MV-4-11 (cell line): ENCODE measurements at regions not wholly inside any gene's neighbourhood (a gene's known extent, or its start where the extent isn't known, plus 50 kb on each side); places are given as distances from the start of the nearest gene placed in this dataset.

Source experiments
- DNase-seq: peaks from one replicate; lab custom pipeline; 2025; lab: John Stamatoyannopoulos, UW

DNA sequence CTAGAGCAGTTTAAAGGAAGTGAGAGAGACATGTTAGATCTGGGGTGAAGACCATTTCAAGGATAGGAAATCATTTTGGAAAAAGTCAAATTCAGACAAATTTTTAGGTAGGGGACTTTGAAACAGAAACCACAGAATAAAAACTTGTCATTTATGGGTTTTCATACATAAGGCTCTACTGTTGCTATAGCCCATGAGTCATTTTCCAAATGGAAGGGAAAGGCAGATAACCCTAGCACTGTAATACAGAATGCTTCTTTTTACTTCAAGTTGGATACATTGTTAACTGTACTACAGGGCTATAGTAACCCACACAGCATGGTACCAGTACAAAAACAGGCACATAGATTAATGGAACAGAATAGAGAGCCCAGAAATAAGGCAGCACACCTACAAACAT, 455.4 kb downstream of the EBF1 start:
- DNase-seq, result no peak

DNA sequence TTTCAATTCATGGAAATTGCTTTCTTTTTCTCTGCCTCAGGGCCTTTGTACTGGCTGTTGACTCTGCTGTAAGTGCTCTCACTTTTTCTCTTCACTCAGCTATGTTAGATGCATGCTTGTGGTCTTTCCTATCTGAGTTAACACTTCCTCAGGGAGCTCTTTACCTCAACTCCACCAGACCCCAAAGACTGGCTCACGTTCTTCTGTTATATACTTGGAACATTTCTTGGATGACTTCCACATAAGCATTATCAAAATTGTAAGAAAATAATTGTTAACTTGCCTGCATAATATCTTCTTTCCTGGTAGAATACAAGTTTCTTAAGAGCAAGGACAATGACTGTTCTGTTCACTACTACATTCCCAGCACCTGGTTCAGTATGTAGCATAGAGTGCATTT, 455.9 kb downstream of the EBF1 start:
- no peak for DNase-seq

DNA sequence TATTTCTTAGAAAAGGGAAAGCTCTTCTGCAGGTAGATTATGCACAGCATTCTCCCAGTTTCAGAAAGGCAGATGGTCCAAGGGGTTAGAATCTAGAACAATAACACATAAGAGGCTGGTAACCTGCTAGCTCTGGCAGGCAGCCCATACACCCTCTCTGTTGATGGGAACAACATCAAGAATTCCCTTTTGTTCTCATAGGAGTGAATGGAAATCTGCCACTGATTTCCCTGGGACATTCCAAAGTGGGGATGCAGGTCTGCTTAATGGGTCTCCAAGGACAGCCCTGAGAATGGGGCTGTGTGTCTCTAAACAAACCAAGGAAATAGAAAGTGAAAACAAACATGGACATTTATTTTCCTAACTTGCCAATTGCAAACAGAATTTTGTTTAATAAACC, 456.8 kb downstream of the EBF1 start:
- no peak for DNase-seq

DNA sequence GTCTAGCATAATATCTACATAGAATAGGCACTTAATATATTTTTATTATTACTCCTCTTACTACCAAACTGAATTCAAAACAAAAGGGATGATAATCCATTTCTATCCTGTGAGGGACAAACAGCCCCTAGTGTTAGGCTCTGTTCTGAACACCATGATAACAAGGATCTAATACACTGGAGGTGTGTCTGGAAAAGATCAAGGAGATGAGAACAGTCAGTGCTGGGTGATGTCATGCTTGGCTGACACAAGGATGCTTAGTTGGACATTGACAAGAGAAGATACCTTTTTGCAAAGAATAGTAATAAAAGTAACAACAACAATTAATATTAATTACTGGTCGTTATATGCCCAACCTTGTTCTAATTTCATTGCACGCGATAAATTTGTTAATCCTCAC, 458.7 kb downstream of the EBF1 start:
- DNase-seq, result no peak

DNA sequence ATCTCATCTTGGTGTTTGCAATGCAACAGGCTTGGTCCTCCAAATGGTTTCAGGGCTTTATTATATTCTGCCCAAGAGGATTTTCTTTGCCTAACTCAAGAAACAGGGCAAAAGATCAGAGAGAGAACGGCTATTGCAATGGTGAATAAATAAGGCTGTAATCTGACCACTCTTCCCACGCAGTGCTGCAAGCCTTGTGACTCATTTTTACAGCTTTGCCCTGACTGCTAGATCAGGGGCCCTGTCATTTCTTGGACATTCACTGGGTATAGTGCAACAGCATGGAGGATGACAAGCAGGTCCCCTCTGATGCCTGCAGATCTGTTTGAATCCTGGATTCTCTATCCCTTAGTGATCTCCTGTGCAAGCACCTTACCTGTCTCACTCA, 459.1 kb downstream of the EBF1 start:
- peak; percentile 28 for DNase-seq

DNA sequence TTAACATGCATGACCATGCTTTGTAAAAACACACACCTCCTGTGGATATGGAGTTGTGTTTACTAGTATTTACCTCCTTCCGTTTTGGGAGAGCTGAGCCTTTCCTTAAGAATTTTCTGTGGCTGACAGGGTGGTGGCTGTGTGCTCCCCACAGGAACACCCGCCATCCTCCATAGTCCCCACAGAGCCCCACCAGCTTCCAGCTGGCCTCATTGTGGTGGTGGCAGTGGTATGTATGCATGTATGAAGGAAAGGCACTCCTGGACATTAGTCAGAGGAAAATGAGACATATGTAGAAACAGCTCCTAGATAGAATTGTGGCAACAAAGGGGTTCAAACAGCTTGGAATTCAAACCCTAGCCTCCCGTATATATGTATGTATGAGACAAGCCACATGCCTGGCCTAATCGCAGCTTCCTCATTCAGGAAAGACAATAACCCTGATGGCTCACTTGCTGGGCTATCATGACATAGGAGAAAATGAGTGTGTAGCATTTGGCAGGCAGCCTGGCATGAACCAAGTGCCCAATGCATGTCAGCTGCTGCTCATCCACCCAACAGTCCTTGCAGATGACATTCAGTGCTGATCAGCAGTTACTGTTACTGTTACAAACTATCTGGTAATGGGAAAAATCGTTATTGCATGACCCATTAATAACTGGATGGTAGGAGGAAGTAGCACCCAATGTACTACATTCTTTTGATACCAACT, 459.7 kb downstream of the EBF1 start:
- peak; percentile 18 for DNase-seq

DNA sequence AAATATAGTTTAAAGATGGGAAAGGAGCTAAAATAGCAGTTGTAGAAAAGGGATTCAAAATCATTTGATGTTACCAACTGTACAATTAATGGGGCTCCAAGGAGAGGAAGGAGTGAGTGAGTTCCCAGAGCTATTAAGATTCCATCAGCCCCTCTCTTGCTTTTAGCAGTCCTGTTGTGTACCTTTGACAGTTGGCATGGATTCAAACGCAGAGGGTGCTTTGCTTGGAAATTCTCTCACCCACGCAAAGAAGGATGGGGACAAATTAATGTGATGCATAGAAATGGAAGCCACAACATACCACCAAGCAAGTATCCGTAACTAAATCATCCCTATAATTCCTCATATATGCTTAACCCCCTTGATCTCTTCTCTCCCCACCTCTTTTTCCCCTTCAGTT, 461.3 kb downstream of the EBF1 start:
- no peak for DNase-seq

DNA sequence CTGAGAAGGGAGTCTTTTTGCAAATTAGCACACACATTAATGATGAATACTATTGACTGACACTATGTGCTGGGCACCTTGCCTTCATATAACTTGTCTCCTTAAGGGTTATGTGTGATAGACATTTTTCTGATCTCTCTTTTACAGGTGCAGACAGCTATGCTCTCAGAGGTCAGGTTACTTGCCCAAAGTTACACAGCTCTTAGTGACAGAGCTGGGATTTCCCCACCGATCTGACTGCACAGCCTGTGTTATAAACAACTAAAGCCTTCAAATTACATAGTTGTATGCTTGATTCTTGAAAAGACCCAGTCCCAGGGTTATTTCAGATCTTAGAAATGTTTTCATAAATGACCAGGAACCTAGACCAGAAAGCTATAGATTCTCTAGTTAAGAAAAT, 462.7 kb downstream of the EBF1 start:
- DNase-seq, result no peak

DNA sequence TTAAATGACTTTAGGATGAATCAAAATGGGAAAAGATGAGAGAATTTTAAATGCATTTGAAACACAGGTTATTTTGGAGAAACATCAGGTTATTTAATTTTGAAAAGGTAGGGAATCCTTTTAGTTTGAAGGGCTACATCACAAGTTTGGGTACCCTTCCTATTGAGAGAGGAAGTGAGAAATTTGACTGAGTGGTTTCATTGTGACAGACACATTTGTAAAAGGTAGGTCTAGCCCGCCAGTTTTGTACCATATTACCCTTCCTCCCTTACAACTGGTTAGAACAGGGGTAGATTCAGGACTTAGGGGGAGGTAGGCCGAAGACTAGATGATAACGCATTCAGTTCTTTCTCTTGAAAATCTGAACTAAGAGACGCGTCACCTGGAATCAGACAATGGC, 464.2 kb downstream of the EBF1 start:
- DNase-seq, result no peak

DNA sequence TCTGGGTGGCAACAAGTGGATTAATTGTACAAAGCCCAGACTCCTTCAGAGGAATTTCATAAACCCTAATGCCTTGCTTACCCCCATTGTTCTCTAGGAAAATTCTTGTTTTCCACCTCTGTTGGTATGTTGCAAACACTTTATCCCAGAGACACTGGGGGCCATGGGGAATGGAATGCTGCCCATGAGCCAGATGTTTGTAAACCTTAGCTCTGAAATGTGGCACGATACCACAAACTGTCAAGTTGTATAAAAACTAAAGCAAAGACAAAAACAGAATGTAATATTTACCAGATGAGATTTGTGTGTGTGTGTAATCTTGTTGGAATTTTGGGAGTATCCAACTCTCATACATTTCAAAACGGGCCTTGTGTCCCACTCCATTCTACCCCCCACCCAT, 465.0 kb downstream of the EBF1 start:
- no peak for DNase-seq

DNA sequence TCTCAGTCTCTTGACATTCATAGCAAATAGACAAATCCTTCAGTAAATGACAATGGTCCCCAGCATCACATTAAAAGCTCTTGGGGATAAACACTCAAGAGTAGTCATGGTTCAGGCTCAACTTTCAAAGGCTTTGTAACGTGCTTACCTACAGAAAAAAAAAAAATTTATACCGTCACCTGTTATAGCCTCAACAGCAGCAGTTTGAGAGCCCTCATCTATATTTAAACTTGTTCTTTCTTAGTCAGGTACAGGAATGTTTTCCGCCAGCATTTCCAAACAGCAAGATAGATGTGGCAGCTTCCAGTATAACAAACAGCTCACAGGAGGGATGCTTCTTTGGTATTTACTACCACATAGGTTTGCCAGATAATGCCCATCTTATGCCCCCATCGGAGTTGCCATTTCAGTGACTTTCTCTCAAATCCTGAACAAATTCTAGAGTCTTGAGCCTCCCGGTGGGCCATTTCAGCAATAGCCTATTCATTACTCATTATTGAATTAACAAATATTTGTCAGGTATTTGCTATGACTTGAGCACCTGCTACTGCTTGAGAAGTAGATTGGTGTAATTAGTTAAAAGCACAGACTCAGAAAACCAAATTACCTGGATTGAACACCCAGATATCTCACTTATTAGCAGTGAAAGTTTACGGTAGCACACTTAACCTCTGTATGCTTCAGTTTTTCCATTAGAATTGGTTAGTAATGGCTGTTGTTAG, 470.0 kb downstream of the EBF1 start:
- no peak for DNase-seq

DNA sequence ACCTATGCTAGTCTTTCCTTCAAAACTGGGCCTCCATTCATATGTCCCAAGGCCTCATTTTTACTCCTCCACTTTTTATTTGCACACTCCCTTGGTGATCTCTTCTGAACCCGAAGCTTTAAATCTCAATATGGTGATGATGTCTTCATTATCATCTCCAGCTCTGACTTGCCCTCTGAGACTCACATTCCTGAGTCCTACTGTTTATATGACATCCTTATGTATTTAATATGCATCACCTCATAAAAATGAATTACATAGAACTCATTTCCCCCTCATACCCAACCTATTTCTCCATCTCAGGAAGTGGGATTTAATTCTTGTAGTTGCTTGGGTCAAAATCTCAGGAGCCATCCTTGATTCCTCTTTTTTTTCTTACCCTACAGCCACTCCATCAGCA, 473.0 kb downstream of the EBF1 start:
- DNase-seq, result no peak

DNA sequence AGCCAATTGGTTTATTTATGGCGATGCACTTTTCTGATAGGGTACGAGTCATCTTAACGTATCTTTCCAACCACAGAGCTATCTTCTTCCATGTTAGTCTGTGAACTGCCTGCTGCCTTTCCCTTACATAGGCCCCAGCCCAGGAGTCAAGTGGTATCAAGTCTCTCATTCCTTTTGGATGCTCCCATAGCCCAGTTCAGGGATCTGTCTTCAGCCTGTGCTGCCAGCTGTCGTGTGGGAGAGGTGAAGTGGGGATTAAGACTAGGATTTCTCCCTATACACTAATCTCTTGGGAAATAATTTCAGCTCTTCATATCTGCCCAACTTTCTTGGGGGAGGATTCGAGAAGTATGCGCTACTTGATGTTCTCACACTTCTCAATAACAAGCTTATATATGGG, 475.7 kb downstream of the EBF1 start:
- DNase-seq, result no peak

DNA sequence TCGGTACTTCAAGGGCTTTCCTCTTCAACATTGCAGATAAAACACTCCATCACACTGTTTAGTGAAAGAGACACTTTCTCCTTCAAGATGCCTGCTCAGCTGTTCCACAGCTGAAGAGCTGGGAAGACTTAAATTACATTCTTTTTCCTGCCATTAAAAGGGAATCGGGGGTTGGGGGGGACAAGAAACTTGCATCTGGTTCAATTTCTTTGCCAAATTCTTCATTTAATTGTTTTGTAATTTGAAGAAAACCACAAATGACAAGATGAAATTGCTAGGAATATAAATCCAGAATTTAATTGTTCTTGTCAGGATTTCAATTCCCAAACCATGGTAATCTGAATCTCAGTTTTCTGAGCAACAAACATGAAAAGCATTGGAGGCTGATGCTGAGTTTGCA, 478.3 kb downstream of the EBF1 start:
- no peak for DNase-seq

DNA sequence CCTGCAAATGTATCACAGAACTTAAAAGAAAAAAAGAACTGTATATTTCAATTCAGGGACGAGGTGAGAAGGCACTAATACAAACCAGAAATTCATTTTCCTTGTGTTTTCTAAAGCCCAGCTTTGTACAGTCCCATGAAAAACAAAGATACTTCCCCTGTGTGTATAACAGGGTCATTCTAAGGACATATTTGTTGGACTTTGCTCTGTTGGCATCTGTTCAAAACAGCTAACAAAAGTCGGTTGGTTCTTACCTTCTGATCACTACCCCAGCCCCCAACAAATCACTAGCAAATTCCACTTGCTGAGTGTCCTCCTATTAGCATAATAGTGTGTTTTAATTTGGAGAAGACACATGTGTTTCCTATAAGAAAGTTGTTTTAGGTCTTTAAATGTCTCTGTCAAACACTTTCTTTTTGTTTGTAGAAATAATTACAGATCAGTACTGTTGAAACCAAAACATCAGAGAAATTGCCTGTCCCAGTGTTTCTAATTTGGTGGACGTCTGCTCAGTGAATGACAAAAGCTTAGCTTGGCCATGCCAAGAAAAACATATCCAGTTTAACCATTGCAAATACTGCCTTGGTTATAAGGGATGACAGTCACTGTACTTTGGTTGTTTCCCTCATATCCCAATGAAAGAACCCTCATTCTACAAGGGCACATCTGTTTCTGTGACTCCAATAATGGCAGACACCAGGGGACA, 480.5 kb downstream of the EBF1 start:
- no peak for DNase-seq

DNA sequence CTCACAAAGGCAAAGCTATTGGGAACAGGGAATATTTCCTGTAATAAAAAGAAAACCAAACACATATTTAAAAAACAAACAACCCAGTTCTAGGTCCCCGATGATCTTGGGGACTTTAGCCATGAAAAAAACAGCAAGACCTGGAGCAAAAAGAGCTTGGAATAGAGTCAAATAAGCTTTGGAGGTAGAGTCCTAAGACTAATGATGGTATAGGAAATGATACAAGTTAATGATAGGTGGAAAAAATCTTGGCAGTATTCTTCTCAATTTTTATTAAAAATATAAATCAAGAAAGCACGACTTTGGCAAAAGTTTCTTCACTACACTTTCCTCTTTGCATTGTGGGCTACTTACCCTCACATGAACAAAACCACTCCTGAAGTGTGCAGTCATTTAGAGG, 481.5 kb downstream of the EBF1 start:
- DNase-seq, result no peak

DNA sequence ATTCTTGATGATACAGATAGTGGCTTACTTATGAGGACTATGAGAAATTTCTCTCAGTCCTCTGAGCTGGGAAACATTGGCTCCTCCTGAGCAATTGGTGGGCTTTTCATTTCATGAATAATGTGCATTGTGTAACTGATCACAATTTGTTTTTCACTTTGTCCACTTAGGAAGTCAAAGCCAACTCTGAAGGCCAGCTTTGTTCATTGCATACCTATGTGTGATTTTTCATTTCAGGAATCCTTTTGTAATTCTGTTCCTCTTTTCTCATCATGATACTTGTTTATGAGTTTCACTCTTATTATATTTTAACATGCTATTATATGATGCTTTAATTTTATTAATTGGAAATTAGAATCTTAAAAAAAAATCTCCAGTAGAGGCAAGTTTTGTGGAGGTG, 483.0 kb downstream of the EBF1 start:
- DNase-seq, result no peak

DNA sequence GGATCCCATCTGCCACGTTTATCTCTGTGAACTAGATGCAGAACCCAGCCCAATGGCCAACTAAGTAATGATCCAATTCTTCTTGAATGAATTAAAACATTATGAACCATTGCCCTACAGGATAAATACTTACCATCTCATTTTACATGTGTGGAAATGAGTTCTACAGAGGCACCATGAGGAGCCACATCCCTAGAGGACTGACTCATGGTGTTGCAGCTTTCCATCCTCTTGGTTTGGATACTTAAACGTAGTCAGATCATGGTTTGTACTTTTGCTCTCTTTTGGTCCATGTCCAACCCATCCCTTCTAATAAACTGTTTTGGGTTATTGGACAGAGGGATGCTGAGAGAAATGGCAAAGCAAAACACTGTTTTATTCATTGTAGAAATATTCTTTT, 484.8 kb downstream of the EBF1 start:
- DNase-seq, result no peak

DNA sequence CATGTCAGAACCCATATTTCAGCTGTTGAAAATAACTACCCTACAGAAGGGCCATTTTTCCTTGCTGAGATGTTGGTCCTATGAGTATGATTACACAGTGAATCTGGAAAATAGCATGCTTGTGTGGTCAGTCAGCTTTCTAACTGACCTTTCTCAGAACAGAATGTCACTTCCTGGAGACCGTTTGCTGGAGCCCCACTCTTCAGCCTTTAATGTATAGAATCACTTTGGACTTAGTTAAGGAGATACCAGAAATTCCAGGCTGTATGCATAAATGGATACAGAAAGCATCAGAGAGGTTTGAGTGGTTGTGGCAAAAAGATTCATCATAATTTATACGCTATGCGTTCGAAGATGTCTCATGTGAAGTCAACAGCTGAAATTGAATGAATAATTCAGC, 488.1 kb downstream of the EBF1 start:
- DNase-seq, result no peak

DNA sequence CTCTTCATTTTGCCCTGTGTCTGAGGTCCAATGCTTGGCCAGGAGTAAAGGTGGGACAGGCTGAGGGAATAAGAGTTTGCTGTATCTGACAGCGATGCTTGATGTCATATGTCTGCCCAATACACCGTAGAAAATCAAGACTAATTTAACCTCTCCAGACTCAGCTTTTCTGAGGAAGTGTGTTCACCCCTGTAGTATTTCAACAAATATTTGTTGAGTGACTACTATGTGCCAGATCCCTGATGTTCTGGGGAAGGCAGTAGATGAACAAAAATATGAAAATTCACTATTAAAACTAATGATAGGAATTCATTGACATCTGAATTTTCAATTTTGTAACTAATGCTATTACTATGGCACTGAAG, 489.7 kb downstream of the EBF1 start:
- DNase-seq, result no peak

DNA sequence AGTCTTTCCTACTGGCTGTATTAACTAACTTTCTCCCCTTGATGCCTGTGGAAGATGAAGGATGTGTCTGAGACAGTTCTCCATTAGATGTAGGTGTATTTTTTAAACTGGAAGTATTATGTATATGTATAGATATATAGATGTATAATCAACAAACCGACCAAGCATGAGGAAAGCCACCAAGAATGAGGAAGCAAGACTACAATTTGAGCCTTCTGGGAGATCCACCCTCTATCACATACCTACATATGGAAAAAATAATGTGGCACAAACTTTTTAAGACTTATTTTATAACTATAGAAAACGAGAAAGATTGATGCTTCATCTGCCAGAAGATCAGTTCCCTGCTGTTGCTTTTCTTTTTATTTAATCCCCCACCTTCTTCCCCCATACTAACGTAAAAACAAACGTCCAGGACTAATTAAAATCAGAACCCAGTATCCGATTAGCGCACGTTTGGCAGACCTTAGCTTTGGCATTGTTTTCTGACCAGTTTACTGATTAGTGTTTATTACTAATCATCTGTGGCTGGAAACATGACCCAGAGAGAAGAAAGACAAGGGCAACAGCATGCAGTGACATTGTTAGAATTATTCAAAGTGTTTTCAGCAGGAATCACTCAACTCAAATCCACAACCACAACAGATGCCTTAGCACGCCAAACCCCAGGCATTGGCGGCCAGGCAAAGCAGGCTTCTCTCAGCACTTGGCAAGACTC, 490.2 kb downstream of the EBF1 start:
- no peak for DNase-seq

DNA sequence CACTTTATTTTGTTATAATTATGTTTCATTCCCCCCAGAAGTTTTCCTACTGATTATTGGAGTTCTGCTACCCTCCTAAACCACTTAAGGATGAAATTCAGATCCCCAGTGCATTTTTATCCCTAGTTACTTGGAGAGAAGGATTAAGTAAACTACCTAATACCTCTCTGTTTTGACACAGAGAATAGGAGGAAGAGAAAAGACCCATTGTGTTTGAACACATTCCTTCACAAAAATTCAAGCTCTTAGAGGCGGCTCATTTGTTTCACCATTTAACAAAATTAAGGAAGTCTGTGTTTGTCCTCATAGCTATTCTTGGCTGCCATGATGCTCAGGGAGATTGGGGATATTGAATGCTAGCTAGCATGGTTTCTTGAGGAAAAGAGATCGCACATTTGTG, 492.6 kb downstream of the EBF1 start:
- DNase-seq, result no peak

DNA sequence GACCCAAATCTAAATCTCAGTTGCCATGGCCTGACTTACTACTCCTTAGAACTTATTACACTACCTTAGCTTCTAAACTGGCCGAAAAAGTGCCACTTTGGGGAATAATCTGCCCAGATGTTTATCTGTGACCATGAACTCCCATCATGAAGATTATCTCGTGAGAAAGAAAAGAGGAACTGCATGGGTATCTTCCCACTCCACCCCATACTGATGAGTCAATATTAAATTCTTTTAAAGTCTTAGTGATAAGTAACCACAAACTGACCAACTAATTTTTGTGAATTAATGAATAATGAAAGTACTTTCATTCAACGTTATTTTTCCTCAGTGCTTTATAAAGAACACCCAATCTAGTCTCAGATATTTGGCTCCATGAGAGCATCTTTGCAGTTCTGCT, 493.5 kb downstream of the EBF1 start:
- DNase-seq, result peak; percentile 66
